ENCODE measurements at regions not wholly inside any gene's neighbourhood (a gene's known extent, or its start where the extent isn't known, plus 50 kb on each side); places are given as distances from the start of the nearest gene placed in this dataset.

DNA sequence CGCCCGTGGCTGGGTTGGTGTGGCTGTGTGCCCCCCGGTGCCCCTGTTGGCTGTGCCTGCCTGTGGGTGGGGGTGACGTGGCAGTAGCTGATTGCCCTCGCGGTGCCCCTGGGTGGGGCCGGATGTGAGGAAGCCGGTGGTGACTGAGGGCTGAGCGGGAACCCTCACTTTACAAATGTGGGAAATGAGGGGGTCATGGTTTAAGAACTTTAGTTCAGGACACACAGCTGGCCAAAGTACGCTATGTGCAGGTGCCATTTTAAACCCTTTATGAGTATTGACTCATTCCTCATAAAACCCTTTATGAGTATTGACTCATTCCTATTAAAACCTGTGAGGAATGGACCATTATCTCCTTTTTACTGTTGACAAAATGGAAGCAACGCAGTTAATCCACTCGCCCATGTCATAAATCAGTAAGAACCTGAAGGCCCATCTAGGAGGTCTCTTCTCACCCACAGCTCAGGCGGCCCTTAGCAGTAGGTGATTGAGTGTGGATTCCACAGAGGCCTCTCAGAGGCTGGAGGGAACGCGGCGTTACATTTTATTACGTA is 290.1 kb upstream of the COBL start (continued):
- TF ChIP-seq, protein P1, sequence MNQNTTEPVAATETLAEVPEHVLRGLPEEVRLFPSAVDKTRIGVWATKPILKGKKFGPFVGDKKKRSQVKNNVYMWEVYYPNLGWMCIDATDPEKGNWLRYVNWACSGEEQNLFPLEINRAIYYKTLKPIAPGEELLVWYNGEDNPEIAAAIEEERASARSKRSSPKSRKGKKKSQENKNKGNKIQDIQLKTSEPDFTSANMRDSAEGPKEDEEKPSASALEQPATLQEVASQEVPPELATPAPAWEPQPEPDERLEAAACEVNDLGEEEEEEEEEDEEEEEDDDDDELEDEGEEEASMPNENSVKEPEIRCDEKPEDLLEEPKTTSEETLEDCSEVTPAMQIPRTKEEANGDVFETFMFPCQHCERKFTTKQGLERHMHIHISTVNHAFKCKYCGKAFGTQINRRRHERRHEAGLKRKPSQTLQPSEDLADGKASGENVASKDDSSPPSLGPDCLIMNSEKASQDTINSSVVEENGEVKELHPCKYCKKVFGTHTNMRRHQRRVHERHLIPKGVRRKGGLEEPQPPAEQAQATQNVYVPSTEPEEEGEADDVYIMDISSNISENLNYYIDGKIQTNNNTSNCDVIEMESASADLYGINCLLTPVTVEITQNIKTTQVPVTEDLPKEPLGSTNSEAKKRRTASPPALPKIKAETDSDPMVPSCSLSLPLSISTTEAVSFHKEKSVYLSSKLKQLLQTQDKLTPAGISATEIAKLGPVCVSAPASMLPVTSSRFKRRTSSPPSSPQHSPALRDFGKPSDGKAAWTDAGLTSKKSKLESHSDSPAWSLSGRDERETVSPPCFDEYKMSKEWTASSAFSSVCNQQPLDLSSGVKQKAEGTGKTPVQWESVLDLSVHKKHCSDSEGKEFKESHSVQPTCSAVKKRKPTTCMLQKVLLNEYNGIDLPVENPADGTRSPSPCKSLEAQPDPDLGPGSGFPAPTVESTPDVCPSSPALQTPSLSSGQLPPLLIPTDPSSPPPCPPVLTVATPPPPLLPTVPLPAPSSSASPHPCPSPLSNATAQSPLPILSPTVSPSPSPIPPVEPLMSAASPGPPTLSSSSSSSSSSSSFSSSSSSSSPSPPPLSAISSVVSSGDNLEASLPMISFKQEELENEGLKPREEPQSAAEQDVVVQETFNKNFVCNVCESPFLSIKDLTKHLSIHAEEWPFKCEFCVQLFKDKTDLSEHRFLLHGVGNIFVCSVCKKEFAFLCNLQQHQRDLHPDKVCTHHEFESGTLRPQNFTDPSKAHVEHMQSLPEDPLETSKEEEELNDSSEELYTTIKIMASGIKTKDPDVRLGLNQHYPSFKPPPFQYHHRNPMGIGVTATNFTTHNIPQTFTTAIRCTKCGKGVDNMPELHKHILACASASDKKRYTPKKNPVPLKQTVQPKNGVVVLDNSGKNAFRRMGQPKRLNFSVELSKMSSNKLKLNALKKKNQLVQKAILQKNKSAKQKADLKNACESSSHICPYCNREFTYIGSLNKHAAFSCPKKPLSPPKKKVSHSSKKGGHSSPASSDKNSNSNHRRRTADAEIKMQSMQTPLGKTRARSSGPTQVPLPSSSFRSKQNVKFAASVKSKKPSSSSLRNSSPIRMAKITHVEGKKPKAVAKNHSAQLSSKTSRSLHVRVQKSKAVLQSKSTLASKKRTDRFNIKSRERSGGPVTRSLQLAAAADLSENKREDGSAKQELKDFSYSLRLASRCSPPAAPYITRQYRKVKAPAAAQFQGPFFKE (tag by site-specific recombination; IDR thresholded peaks at IDR 0.05; ENCODE audit: borderline replicate concordance), result no peak
- TF ChIP-seq, protein P2, sequence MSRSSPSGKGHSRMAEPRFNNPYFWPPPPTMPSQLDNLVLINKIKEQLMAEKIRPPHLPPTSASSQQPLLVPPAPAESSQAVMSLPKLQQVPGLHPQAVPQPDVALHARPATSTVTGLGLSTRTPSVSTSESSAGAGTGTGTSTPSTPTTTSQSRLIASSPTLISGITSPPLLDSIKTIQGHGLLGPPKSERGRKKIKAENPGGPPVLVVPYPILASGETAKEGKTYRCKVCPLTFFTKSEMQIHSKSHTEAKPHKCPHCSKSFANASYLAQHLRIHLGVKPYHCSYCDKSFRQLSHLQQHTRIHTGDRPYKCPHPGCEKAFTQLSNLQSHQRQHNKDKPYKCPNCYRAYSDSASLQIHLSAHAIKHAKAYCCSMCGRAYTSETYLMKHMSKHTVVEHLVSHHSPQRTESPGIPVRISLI (tag by site-specific recombination; IDR thresholded peaks at IDR 0.05), result no peak
- TF ChIP-seq MZF1 (tag by site-specific recombination; IDR thresholded peaks at IDR 0.05; ENCODE audit: borderline replicate concordance) (peak; percentile 46; the same call in 1 of the 2 replicates), ZNF701 (tag by site-specific recombination; IDR thresholded peaks at IDR 0.05) (no peak), ZNF555 (tag by site-specific recombination; conservative IDR thresholded peaks at IDR 0.05) (no peak), ZNF292 (tag by site-specific recombination; IDR thresholded peaks at IDR 0.05; ENCODE audit: borderline replicate concordance, low read depth) (no peak), ZNF510 (tag by site-specific recombination; IDR thresholded peaks at IDR 0.05; ENCODE audit: insufficient replicate concordance) (peak; percentile 65), ZNF155 (tag by site-specific recombination; IDR thresholded peaks at IDR 0.05) (no peak), ZNF596 (tag by site-specific recombination; IDR thresholded peaks at IDR 0.05) (peak; percentile 54; the same call in 1 of the 2 replicates), GLIS1 (tag by site-specific recombination; IDR thresholded peaks at IDR 0.05) (peak; percentile 96), OSR2 (tag by site-specific recombination; IDR thresholded peaks at IDR 0.05) (peak; percentile 97), ZNF354C (tag by site-specific recombination; IDR thresholded peaks at IDR 0.05; ENCODE audit: borderline replicate concordance, low read depth) (no peak), ZNF670 (tag by site-specific recombination; IDR thresholded peaks at IDR 0.05; ENCODE audit: low read depth) (no peak), ZNF146 (tag by site-specific recombination; IDR thresholded peaks at IDR 0.05) (no peak; the same call in 1 of the 2 replicates), GLIS2 (tag by site-specific recombination; IDR thresholded peaks at IDR 0.05) (peak; percentile 83), ZFP3 (tag by site-specific recombination; IDR thresholded peaks at IDR 0.05; ENCODE audit: low read depth) (0 out of 2 replicates have a peak, but pooled peaks have one; percentile 40), SP7 (tag by site-specific recombination; IDR thresholded peaks at IDR 0.05) (peak; percentile 96), MYNN (tag by site-specific recombination; IDR thresholded peaks at IDR 0.05; ENCODE audit: borderline replicate concordance) (no peak), ZEB2 (tag by site-specific recombination; IDR thresholded peaks at IDR 0.05) (peak; percentile 95)
- TF ChIP-seq, protein P3, sequence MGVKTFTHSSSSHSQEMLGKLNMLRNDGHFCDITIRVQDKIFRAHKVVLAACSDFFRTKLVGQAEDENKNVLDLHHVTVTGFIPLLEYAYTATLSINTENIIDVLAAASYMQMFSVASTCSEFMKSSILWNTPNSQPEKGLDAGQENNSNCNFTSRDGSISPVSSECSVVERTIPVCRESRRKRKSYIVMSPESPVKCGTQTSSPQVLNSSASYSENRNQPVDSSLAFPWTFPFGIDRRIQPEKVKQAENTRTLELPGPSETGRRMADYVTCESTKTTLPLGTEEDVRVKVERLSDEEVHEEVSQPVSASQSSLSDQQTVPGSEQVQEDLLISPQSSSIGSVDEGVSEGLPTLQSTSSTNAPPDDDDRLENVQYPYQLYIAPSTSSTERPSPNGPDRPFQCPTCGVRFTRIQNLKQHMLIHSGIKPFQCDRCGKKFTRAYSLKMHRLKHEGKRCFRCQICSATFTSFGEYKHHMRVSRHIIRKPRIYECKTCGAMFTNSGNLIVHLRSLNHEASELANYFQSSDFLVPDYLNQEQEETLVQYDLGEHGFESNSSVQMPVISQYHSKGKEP (tag by site-specific recombination; IDR thresholded peaks at IDR 0.05), result peak; percentile 43; the same call in 1 of the 2 replicates
- TF ChIP-seq, protein P4, sequence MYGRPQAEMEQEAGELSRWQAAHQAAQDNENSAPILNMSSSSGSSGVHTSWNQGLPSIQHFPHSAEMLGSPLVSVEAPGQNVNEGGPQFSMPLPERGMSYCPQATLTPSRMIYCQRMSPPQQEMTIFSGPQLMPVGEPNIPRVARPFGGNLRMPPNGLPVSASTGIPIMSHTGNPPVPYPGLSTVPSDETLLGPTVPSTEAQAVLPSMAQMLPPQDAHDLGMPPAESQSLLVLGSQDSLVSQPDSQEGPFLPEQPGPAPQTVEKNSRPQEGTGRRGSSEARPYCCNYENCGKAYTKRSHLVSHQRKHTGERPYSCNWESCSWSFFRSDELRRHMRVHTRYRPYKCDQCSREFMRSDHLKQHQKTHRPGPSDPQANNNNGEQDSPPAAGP (tag by site-specific recombination; IDR thresholded peaks at IDR 0.05), result peak; percentile 90
- TF ChIP-seq, protein P5, sequence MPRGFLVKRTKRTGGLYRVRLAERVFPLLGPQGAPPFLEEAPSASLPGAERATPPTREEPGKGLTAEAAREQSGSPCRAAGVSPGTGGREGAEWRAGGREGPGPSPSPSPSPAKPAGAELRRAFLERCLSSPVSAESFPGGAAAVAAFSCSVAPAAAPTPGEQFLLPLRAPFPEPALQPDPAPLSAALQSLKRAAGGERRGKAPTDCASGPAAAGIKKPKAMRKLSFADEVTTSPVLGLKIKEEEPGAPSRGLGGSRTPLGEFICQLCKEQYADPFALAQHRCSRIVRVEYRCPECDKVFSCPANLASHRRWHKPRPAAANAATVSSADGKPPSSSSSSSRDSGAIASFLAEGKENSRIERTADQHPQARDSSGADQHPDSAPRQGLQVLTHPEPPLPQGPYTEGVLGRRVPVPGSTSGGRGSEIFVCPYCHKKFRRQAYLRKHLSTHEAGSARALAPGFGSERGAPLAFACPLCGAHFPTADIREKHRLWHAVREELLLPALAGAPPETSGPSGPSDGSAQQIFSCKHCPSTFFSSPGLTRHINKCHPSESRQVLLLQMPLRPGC (tag by site-specific recombination; IDR thresholded peaks at IDR 0.05), result peak; percentile 93
- TF ChIP-seq, protein P6, sequence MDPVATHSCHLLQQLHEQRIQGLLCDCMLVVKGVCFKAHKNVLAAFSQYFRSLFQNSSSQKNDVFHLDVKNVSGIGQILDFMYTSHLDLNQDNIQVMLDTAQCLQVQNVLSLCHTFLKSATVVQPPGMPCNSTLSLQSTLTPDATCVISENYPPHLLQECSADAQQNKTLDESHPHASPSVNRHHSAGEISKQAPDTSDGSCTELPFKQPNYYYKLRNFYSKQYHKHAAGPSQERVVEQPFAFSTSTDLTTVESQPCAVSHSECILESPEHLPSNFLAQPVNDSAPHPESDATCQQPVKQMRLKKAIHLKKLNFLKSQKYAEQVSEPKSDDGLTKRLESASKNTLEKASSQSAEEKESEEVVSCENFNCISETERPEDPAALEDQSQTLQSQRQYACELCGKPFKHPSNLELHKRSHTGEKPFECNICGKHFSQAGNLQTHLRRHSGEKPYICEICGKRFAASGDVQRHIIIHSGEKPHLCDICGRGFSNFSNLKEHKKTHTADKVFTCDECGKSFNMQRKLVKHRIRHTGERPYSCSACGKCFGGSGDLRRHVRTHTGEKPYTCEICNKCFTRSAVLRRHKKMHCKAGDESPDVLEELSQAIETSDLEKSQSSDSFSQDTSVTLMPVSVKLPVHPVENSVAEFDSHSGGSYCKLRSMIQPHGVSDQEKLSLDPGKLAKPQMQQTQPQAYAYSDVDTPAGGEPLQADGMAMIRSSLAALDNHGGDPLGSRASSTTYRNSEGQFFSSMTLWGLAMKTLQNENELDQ (tag by site-specific recombination; IDR thresholded peaks at IDR 0.05; ENCODE audit: low read depth), result no peak
- TF ChIP-seq, protein P7, sequence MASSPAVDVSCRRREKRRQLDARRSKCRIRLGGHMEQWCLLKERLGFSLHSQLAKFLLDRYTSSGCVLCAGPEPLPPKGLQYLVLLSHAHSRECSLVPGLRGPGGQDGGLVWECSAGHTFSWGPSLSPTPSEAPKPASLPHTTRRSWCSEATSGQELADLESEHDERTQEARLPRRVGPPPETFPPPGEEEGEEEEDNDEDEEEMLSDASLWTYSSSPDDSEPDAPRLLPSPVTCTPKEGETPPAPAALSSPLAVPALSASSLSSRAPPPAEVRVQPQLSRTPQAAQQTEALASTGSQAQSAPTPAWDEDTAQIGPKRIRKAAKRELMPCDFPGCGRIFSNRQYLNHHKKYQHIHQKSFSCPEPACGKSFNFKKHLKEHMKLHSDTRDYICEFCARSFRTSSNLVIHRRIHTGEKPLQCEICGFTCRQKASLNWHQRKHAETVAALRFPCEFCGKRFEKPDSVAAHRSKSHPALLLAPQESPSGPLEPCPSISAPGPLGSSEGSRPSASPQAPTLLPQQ (tag by site-specific recombination; IDR thresholded peaks at IDR 0.05), result peak; percentile 86

Measured in HEK293 (cell line).